SK-N-SH treated with all-trans-retinoic acid at 6 μM for 48 hours (cell line): ENCODE measurements at regions not wholly inside any gene's neighbourhood (a gene's known extent, or its start where the extent isn't known, plus 50 kb on each side); places are given as distances from the start of the nearest gene placed in this dataset.

Experiments used
- PATZ1 ChIP-seq: fragments of 250-450 bp; sonication (Bioruptor Pico); IDR thresholded peaks from 2 replicates; pipeline ENCODE4 v1.8.0; 2020; ENCODE audit warnings: mild to moderate bottlenecking, moderate library complexity, borderline replicate concordance
- TCF4 ChIP-seq: fragments of 250-450 bp; sonication (Bioruptor Pico); IDR thresholded peaks from 2 replicates; pipeline ENCODE4 v1.8.0; 2021; ENCODE audit warnings: mild to moderate bottlenecking, moderate library complexity, borderline replicate concordance
- TOX ChIP-seq: fragments of 250-450 bp; sonication (Bioruptor Pico); IDR thresholded peaks from 2 replicates; pipeline ENCODE4 v1.8.0; 2021; ENCODE audit warnings: mild to moderate bottlenecking, moderate library complexity, borderline replicate concordance
- ZNF565 ChIP-seq: fragments of 450-650 bp; formaldehyde crosslinking; conservative IDR thresholded peaks from 2 replicates; pipeline ENCODE4 v1.5.0; 2020; ENCODE audit warnings: low read depth, mild to moderate bottlenecking, moderate library complexity
- ZNF70 ChIP-seq: fragments of 450-650 bp; formaldehyde crosslinking; IDR thresholded peaks from 2 replicates; pipeline ENCODE4 v1.5.0; 2020; ENCODE audit warnings: mild to moderate bottlenecking, moderate library complexity

GRCh38 chr10:94133239-94133638 lies 139.5 kb downstream of the PLCE1 start:
- TF ChIP-seq ZNF565 (CRISPR knock-in tag) (no peak), PATZ1 (CRISPR knock-in tag) (no peak), TCF4 (no peak), TOX (CRISPR knock-in tag) (no peak), ZNF70 (CRISPR knock-in tag) (no peak)
